ENCODE measurements at regions not wholly inside any gene's neighbourhood (a gene's known extent, or its start where the extent isn't known, plus 50 kb on each side); places are given as distances from the start of the nearest gene placed in this dataset.
"Not testable (repeated sequence)": the region's sequence is repeated elsewhere in the genome, so short reads cannot be mapped to it uniquely, and the experiment has no call there.

- no peak overlapping the region for H3K27ac ChIP-seq
- intact Hi-C loops (cut with DNase I; ENCODE audit: low total_unique reads), result no loop called here
- no peaks in the 10 kb centered on the region for H3K9me3 ChIP-seq
- no peak for DNase-seq
- H3K36me3 ChIP-seq, result no peaks in the 10 kb centered on the region
- no peak overlapping the region for H3K4me3 ChIP-seq
- no peaks in the 10 kb centered on the region for H3K27me3 ChIP-seq
- no peak for TF ChIP-seq CTCF (IDR thresholded peaks at IDR 0.05)
- no peaks in the 10 kb centered on the region for H3K4me1 ChIP-seq
These were observed 209.7 kb upstream of the TENT5A start for GRCh38 chr6:81962198-81962597.

- TF ChIP-seq CTCF (IDR thresholded peaks at IDR 0.05), result no peak
- H3K36me3 ChIP-seq, result no peaks in the 10 kb centered on the region
- intact Hi-C loops (cut with DNase I; ENCODE audit: low total_unique reads), result no loop called here
- H3K4me1 ChIP-seq, result peaks cover 0 to 5% (median 0%) of the 10 kb centered on the region in 4 donors
- H3K27ac ChIP-seq, result no peak overlapping the region
- no peaks in the 10 kb centered on the region for H3K27me3 ChIP-seq
- no peak for DNase-seq
- no peaks in the 10 kb centered on the region for H3K9me3 ChIP-seq
- no peak overlapping the region for H3K4me3 ChIP-seq
These were observed 198.4 kb upstream of the TENT5A start for GRCh38 chr6:81950877-81951276.

GRCh38 chr6:81948861-81949260 is 196.4 kb upstream of the TENT5A start:
- Histone ChIP-seq H3K27ac (no peak overlapping the region), H3K4me3 (no peak overlapping the region), H3K4me1 (peaks cover 0 to 5% (median 0%) of the 10 kb centered on the region in 4 donors), H3K9me3 (no peaks in the 10 kb centered on the region), H3K27me3 (no peaks in the 10 kb centered on the region), H3K36me3 (no peaks in the 10 kb centered on the region)
- intact Hi-C loops (cut with DNase I; ENCODE audit: low total_unique reads), result no loop called here
- TF ChIP-seq CTCF (IDR thresholded peaks at IDR 0.05), result no peak
- no peak for DNase-seq

- H3K36me3 ChIP-seq; H3K27me3 ChIP-seq; DNase-seq; H3K4me1 ChIP-seq; H3K4me3 ChIP-seq; intact Hi-C loops (cut with DNase I; ENCODE audit: low total_unique reads); H3K9me3 ChIP-seq; H3K27ac ChIP-seq: not testable (repeated sequence)
These were observed 195.7 kb upstream of the TENT5A start for GRCh38 chr6:81948196-81948595.

- DNase-seq, result no peak
- H3K4me1 ChIP-seq, result peaks cover 0 to 4% (median 0%) of the 10 kb centered on the region in 4 donors
- no peak overlapping the region for H3K4me3 ChIP-seq
- intact Hi-C loops (cut with DNase I; ENCODE audit: low total_unique reads), result no loop called here
- H3K27me3 ChIP-seq, result no peaks in the 10 kb centered on the region
- H3K9me3 ChIP-seq, result no peaks in the 10 kb centered on the region
- H3K27ac ChIP-seq, result no peak overlapping the region
- H3K36me3 ChIP-seq, result no peaks in the 10 kb centered on the region
- no peak for TF ChIP-seq CTCF (IDR thresholded peaks at IDR 0.05)
These were observed 192.2 kb upstream of the TENT5A start for GRCh38 chr6:81944661-81945060.

- H3K36me3 ChIP-seq; intact Hi-C loops (cut with DNase I; ENCODE audit: low total_unique reads); H3K27me3 ChIP-seq; H3K27ac ChIP-seq; DNase-seq; H3K4me3 ChIP-seq; H3K9me3 ChIP-seq: not testable (repeated sequence)
- H3K4me1 ChIP-seq, result peaks cover 0 to 22% (median 5%) of the 10 kb centered on the region in 4 donors
These were observed 190.4 kb upstream of the TENT5A start for GRCh38 chr6:81942842-81943241.

GRCh38 chr6:81942067-81942370 is 189.5 kb upstream of the TENT5A start:
- Histone ChIP-seq H3K4me1 (peaks cover 0 to 28% (median 5%) of the 10 kb centered on the region in 4 donors), H3K27ac (no peak overlapping the region), H3K27me3 (no peaks in the 10 kb centered on the region), H3K9me3 (no peaks in the 10 kb centered on the region), H3K4me3 (no peak overlapping the region), H3K36me3 (no peaks in the 10 kb centered on the region)
- no peak for TF ChIP-seq CTCF (IDR thresholded peaks at IDR 0.05)
- no peak for DNase-seq
- intact Hi-C loops (cut with DNase I; ENCODE audit: low total_unique reads), result no loop called here

Measured in tibial artery (tissue), 4 donors.